GM19455 (cell line): ENCODE measurements at regions not wholly inside any gene's neighbourhood (a gene's known extent, or its start where the extent isn't known, plus 50 kb on each side); places are given as distances from the start of the nearest gene placed in this dataset.

Experiments
- ATAC-seq: cut with Tn5 transposase; IDR thresholded peaks from one replicate; pipeline ENCODE4 v1.9.1; 2021; ENCODE audit not compliant: unreplicated experiment

GRCh38 chr14:61847861-61848260 lies 85.6 kb downstream of the SNAPC1 start:
- ATAC-seq: no peak

DNA sequence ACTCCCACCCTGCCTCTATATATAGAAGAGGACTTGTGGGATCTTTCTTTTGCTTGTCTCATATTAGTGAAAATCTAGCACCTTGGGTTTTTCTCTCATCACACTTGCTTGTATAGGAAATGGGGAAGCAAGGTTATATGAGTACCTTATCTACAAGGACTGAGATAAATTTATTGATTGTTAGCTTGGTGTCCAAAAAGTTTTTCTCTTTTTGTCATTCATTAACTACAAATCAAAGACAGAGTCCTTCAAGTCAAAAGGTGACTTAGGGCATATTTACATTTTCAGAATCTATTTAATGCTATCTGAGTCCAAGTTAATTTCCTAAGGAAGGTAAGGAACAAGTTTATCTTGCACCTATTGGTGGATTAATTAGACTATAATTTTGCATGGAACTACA lies 92.7 kb downstream of the SNAPC1 start:
- ATAC-seq: no peak

DNA sequence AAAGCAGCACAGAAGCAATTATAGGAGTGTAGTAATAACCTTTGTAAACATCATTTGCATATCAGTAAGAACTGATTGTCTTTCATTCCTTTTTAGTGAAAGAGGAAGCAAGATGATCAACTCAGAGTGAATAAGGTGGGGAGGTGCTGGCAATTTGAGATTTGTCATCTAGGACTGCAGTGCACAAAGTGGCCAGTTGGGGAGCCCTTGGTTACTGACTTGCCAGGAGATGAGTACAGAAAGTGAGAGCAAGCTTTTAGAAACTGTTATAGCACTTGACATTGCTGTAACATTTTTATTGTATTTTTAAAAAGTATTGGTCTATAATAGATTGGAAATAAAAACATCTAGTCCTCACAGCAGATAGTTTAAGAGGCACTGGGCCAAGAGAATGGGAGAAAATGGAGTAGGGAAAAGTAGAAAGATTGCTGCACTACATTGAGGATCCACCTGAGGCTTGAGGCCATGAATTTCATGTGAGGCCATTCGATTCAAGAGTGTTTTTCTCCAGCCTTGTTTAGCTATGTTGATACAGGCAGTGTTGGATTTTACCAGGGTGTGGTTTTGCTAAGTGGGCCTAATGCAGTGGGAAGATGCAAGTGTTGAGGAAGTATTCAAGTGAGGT lies 98.2 kb downstream of the SNAPC1 start:
- peak; percentile 98 for ATAC-seq

DNA sequence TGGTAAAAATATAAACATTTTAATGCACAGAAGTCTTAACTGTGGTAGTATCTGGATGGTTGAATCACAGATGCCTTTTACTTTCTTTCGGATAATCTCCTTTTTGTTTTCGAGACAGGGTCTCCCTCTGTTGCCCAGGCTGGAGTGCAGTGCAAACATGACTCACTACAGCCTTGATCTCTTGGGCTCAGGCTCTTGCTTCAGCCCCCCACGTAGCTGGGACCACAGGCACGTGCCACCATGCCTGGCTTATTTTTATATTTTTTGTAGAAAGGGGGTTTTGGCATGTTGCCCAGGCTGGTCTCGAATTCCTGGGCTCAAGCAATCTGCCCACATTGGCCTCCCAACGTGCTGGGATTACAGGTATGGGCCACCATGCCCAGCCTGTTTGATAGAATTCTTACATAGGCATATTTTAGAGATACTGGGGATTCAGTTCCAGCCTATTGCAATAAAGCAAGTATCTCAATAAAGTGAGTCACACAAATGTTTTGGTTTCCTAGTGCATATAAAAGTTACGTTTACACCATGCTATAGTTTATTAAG lies 99.2 kb downstream of the SNAPC1 start:
- ATAC-seq: no peak

- no peak for ATAC-seq
These were observed 102.2 kb downstream of the SNAPC1 start for GRCh38 chr14:61864329-61864898.

DNA sequence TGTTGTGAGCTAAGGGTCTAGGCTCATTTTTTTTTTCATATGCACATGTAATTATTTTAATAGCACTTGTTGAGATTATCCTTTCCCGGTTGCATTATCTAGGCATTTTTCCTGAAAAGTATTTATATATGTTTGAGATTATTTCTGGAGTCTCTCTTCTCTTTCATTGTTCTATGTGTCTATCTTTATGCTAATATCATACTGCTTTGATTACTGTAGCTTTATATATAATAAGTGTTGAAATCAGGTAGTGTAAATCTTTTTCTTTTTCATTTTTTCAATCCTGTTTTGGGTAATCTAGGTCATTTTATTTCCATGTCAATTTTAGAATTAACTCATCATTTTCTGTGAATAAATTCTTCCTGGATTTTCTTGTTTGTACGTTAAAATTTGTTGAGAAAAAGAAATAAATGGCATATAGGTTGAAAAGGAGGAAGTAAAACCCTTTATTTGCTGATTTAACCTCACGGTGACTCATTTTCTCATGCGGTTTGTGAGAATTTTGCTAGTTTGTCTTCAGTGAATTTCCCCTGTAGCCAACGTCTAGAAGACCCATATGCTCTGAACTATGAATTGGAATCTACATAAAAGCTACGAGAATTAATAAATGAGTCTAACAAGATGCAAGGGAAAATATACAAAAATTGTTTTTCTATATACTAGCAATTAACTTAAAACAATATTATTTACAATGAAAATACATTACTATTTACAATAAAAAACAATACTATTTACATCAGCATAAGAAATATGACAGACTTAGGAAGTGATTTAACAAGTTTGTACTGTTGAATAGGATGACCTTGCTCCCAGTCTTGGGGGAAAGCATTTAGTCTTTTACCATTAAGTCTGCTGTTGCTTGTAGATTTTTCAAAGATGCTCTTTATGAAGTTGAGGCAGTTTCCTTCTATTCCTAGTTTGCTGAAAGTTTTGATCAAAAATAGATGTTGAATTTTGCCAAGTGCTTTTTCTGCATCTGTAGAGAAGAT lies 105.0 kb downstream of the SNAPC1 start:
- ATAC-seq: peak; percentile 88

GRCh38 chr14:61868846-61869245 lies 106.6 kb downstream of the SNAPC1 start:
- ATAC-seq: no peak

DNA sequence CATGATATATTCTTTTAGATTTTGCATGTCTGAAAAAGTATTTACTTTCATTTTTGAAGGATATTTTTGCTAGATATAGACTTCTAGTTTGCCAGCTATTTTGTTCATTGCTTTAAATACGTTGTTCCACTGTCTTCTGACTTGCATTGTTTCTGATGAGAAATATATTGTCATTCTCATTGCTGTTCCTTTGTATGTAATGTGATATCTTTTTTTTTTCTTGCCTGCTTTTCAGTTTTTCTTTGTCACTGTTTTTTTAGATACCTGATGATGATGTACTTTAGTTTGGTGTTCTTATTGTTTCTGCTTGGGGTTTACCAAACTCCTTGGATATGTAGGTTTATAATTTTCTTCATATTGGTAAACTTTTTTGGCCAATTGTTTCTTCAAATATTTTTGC lies 107.9 kb downstream of the SNAPC1 start:
- no peak for ATAC-seq

DNA sequence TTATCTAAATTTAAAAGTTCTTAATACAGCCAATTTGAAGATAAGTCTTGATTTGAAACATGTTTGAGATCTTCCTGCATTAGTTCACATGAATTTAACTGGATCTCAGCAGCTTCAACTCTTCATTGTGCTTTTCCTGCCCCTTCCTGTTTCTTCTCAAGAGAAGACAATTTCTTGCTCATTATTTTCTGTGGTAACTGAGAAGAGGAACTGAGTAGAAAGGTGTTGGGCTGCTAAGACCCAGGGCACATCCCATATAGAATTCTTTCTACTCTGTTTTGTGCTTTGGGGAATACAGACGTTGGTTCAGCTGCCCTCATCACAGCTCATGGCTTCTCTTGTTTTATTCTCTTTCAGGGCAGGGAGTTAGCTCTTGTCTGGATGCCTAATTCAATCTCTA lies 110.2 kb downstream of the SNAPC1 start:
- ATAC-seq: peak; percentile 93

DNA sequence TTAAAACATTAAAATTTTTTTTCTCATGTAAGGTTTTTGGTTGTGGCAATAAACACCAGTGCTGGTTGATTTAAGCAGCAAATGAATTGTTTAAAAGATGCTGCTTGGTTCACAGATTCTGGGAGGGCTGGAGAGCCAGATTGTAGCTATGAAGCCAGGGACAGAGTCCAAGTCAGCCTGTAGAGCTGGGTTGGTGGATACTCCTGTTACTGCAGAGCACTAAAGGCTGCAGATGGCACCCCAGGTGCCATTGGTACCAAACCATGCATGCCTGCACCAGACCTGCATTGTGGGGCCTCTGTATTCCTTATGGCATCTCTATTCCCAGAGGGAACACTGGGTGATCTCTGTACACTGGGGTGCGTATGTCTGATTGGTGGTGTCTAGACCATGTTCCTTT lies 113.3 kb downstream of the SNAPC1 start:
- ATAC-seq: no peak

- ATAC-seq: no peak
These were observed 114.3 kb downstream of the SNAPC1 start for GRCh38 chr14:61876362-61877034.

- no peak for ATAC-seq
These were observed 114.8 kb downstream of the SNAPC1 start for GRCh38 chr14:61877035-61877390.

DNA sequence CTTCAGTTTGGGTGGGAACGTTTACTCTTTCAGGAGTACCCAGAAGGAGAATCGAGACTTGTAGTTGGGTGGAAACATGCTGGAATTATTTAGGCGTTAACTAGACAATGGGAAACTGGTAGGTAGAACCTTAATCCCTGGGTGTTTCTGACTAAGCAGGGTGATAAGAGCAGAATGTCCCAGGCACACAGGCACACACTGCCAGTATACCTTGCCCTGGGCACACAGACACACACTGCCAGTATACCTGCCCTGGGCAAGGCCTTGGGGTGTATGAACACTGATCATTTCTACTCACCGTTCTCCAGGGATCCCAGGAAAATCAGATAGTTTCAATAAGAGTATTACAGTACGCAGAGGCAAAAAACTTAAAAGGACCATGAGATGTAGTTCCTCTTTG lies 115.5 kb downstream of the SNAPC1 start:
- no peak for ATAC-seq

GRCh38 chr14:61878931-61879330 lies 116.7 kb downstream of the SNAPC1 start:
- ATAC-seq: no peak

- no peak for ATAC-seq
These were observed 118.8 kb downstream of the SNAPC1 start for GRCh38 chr14:61881046-61881445.

GRCh38 chr14:61884711-61885110 lies 122.5 kb downstream of the SNAPC1 start:
- ATAC-seq: no peak

DNA sequence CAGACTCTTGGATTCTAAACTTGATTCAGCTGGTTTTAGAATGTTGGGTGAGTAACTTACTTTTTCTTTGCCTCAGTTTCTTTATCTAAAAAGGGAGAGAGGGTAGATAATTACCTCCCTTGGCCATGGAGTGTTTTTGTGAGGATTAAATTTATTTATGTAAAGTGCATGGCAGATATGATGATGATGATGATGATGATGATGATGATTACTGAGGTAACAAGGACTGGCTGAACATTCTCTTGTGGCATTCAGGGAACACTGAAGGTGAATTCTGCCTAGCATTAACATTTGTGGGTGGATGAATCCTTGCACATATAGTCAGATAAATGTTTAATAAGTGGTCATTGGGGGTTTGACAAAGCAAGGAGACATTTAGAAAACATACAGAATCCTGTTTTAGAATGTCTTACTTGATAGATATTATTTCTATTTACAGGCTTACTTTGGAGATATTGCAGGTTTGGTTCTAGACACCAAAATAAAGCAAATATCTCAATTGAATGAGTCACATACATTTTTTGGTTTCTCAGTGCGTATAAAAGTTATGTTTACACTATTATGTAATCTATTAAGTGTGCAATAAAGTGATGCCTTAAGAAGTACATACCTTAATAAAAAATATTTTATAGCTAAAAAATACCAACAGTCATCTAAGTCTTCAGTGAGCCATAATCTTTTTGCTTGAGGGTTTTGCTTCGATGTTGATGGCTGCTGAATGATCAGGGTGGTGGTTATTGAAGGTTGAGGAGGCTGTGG lies 123.2 kb downstream of the SNAPC1 start:
- ATAC-seq: no peak

DNA sequence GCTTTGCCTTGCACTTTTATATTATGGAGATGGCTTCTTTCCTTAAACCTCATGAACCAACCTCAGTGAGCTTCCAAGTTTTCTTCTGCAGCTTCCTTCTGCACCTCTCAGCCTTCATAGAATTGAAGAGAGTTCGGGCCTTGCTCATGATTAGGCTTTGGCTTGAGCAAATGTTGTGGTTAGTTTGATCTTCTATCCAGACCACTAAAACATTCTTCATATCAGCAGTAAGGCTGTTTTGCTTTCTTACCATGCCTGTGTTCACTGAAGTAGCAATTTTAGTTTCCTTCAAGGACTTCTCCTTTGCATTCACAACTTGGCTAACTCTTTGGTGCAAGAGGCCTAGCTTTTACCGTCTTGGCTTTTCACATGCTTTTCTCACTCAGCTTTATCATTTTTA lies 125.4 kb downstream of the SNAPC1 start:
- ATAC-seq: no peak

GRCh38 chr14:61889914-61890351 lies 127.7 kb downstream of the SNAPC1 start:
- peak; percentile 99 for ATAC-seq

DNA sequence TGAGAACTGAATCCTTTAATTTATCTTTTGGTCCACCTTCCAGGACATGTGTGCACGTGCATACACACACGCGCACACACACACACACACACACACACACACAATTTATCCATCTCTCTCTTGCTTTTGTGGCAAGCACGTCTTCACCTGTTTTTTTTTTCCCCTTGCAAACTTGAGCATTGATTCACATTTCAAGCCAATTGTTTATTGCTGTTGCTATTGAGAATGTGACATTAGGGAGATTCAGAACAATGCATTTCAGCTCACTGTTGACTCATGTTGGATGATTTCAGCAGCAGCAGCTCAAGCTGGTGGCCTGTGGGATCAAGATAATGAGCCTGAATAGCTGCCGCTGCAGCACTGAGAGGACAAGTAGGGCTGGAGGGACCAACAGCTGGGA lies 128.9 kb downstream of the SNAPC1 start:
- ATAC-seq: no peak
